ENCODE measurements at regions not wholly inside any gene's neighbourhood (a gene's known extent, or its start where the extent isn't known, plus 50 kb on each side); places are given as distances from the start of the nearest gene placed in this dataset.
A peak's percentile ranks its signal among the peaks of the same experiment; 100 is the strongest.

- Histone ChIP-seq H3K9me3 (ENCODE audit: control insufficient read depth in 2 of 3, insufficient read depth in 1 of 3, low read length in 3 of 3) (no peaks in the 10 kb centered on the region), H3K9ac (ENCODE audit: low read length in 3 of 3) (no peak overlapping the region), H3K27ac (ENCODE audit: low read depth in 2 of 2, low read length in 2 of 2) (no peak overlapping the region), H3K4me1 (ENCODE audit: control insufficient read depth in 2 of 3, insufficient read depth in 2 of 3, low read depth in 1 of 3, low read length in 3 of 3) (no peaks in the 10 kb centered on the region), H3K4me3 (ENCODE audit: low read length in 3 of 3) (no peak overlapping the region), H3K36me3 (ENCODE audit: control insufficient read depth in 2 of 3, insufficient read depth in 3 of 3, low read length in 3 of 3) (no peaks in the 10 kb centered on the region), H3K27me3 (ENCODE audit: control insufficient read depth, insufficient read depth, low read length) (no peaks in the 10 kb centered on the region)
- intact Hi-C loops (cut with DNase I), result no loop called here
- no peak for TF ChIP-seq CTCF (IDR thresholded peaks at IDR 0.05; ENCODE audit: borderline replicate concordance, extremely low read depth, insufficient read depth)
- DNase-seq, result peak; percentile 18 to 41 (median 32)
- no peak for FAIRE-seq
Observed at GRCh38 chr7:155985518-155986250, 173.4 kb upstream of the SHH start.

- FAIRE-seq, result no peak
- no peaks in the 10 kb centered on the region for H3K9me3 ChIP-seq (ENCODE audit: control insufficient read depth in 2 of 3, insufficient read depth in 1 of 3, low read length in 3 of 3)
- H3K27ac ChIP-seq (ENCODE audit: low read depth in 2 of 2, low read length in 2 of 2), result no peak overlapping the region
- H3K4me1 ChIP-seq (ENCODE audit: control insufficient read depth in 2 of 3, insufficient read depth in 2 of 3, low read depth in 1 of 3, low read length in 3 of 3), result no peaks in the 10 kb centered on the region
- H3K4me3 ChIP-seq (ENCODE audit: low read length in 3 of 3), result no peak overlapping the region
- H3K27me3 ChIP-seq (ENCODE audit: control insufficient read depth, insufficient read depth, low read length), result no peaks in the 10 kb centered on the region
- intact Hi-C loops (cut with DNase I), result no loop called here
- DNase-seq, result peak in 2 of 5 donors; percentile 16 to 32
- TF ChIP-seq CTCF (IDR thresholded peaks at IDR 0.05; ENCODE audit: borderline replicate concordance, extremely low read depth, insufficient read depth), result no peak
- H3K9ac ChIP-seq (ENCODE audit: low read length in 3 of 3), result no peak overlapping the region
- H3K36me3 ChIP-seq (ENCODE audit: control insufficient read depth in 2 of 3, insufficient read depth in 3 of 3, low read length in 3 of 3), result no peaks in the 10 kb centered on the region
Observed at GRCh38 chr7:155984609-155985405, 172.5 kb upstream of the SHH start.

- intact Hi-C loops (cut with DNase I), result no loop called here
- no peak overlapping the region for H3K4me3 ChIP-seq (ENCODE audit: low read length in 3 of 3)
- TF ChIP-seq CTCF (IDR thresholded peaks at IDR 0.05; ENCODE audit: borderline replicate concordance, extremely low read depth, insufficient read depth), result no peak
- H3K27me3 ChIP-seq (ENCODE audit: control insufficient read depth, insufficient read depth, low read length), result no peaks in the 10 kb centered on the region
- H3K27ac ChIP-seq (ENCODE audit: low read depth in 2 of 2, low read length in 2 of 2), result no peak overlapping the region
- no peak overlapping the region for H3K9ac ChIP-seq (ENCODE audit: low read length in 3 of 3)
- H3K36me3 ChIP-seq (ENCODE audit: control insufficient read depth in 2 of 3, insufficient read depth in 3 of 3, low read length in 3 of 3), result no peaks in the 10 kb centered on the region
- H3K4me1 ChIP-seq (ENCODE audit: control insufficient read depth in 2 of 3, insufficient read depth in 2 of 3, low read depth in 1 of 3, low read length in 3 of 3), result no peaks in the 10 kb centered on the region
- H3K9me3 ChIP-seq (ENCODE audit: control insufficient read depth in 2 of 3, insufficient read depth in 1 of 3, low read length in 3 of 3), result no peaks in the 10 kb centered on the region
- DNase-seq (peak in 1 of 5 donors; percentile 14), FAIRE-seq (no peak)
Observed at GRCh38 chr7:155984028-155984580, 171.8 kb upstream of the SHH start.

Data from kidney (tissue), 13 donors.